ENCODE measurements at regions not wholly inside any gene's neighbourhood (a gene's known extent, or its start where the extent isn't known, plus 50 kb on each side); places are given as distances from the start of the nearest gene placed in this dataset.

GRCh38 chr13:30824651-30825050 is 81.4 kb upstream of the MEDAG start:
- POLR2A ChIA-PET: no interaction called here
- H3K36me3 Mint-ChIP-seq: no peaks in the 10 kb centered on the region
- H3K4me3 Mint-ChIP-seq: no peak overlapping the region
- no peak for TF ChIP-seq FOXK1 (CRISPR knock-in tag; IDR thresholded peaks at IDR 0.05)
- TF ChIP-seq PRDM15 (CRISPR knock-in tag; IDR thresholded peaks at IDR 0.05): no peak
- TF ChIP-seq ZNF396 (CRISPR knock-in tag; IDR thresholded peaks at IDR 0.05; ENCODE audit: borderline replicate concordance): no peak
- no peak for TF ChIP-seq NFATC4 (CRISPR knock-in tag; IDR thresholded peaks at IDR 0.05)
- no peak for TF ChIP-seq ATF2 (CRISPR knock-in tag; IDR thresholded peaks at IDR 0.05; ENCODE audit: borderline replicate concordance, low read depth)
- no peak for TF ChIP-seq ZNF423 (CRISPR knock-in tag; IDR thresholded peaks at IDR 0.05)
- no peak for TF ChIP-seq NFE2L1 (CRISPR knock-in tag; IDR thresholded peaks at IDR 0.05)
- H3K27ac Mint-ChIP-seq: no peak overlapping the region
- peaks cover 62% of the 10 kb centered on the region for H3K27me3 Mint-ChIP-seq (ENCODE audit: low read depth)
- ATAC-seq: no peak; the same call in 1 of the 2 replicates
- H3K9me3 Mint-ChIP-seq: no peaks in the 10 kb centered on the region
- CTCF ChIA-PET: no interaction called here
- peaks cover 14% of the 10 kb centered on the region for H3K4me1 Mint-ChIP-seq
- no peak for DNase-seq (ENCODE audit: low spot score)

GRCh38 chr13:30826911-30827577 is 79.0 kb upstream of the MEDAG start:
- no peaks in the 10 kb centered on the region for H3K36me3 Mint-ChIP-seq
- peak; percentile 20 for ATAC-seq
- no peaks in the 10 kb centered on the region for H3K9me3 Mint-ChIP-seq
- no peak overlapping the region for H3K4me3 Mint-ChIP-seq
- peaks cover 14% of the 10 kb centered on the region for H3K4me1 Mint-ChIP-seq
- POLR2A ChIA-PET: no interaction called here
- no peak overlapping the region for H3K27ac Mint-ChIP-seq
- CTCF ChIA-PET: interaction anchor here (1.2 to 1.4 kb wide), 2 partner anchors 38 to 218 kb away, joined by 3 read pairs; no protein-coding TSS in a partner anchor
- H3K27me3 Mint-ChIP-seq (ENCODE audit: low read depth): peaks cover 75% of the 10 kb centered on the region
- DNase-seq (ENCODE audit: low spot score): no peak
- TF ChIP-seq E2F1 (CRISPR knock-in tag; IDR thresholded peaks at IDR 0.05): no peak
- no peak for TF ChIP-seq CREM (CRISPR knock-in tag; IDR thresholded peaks at IDR 0.05)
- no peak for TF ChIP-seq ESRRA (CRISPR knock-in tag; IDR thresholded peaks at IDR 0.05; ENCODE audit: borderline replicate concordance)
- no peak for TF ChIP-seq EMX1 (CRISPR knock-in tag; IDR thresholded peaks at IDR 0.05)
- no peak for TF ChIP-seq ZNF416 (CRISPR knock-in tag; IDR thresholded peaks at IDR 0.05)
- no peak for TF ChIP-seq ZNF263 (CRISPR knock-in tag; IDR thresholded peaks at IDR 0.05; ENCODE audit: low read depth)
- TF ChIP-seq NFE2L1 (CRISPR knock-in tag; IDR thresholded peaks at IDR 0.05): no peak
- no peak for TF ChIP-seq ZNF281 (CRISPR knock-in tag; IDR thresholded peaks at IDR 0.05)
- no peak for TF ChIP-seq ZMAT4 (CRISPR knock-in tag; IDR thresholded peaks at IDR 0.05)
- no peak for TF ChIP-seq CTCF (IDR thresholded peaks at IDR 0.05)
- TF ChIP-seq TP53 (CRISPR knock-in tag; IDR thresholded peaks at IDR 0.05): no peak
- no peak for TF ChIP-seq RORB (CRISPR knock-in tag; IDR thresholded peaks at IDR 0.05)
- TF ChIP-seq HMGXB4 (CRISPR knock-in tag; IDR thresholded peaks at IDR 0.05): no peak
- no peak for TF ChIP-seq E2F4 (CRISPR knock-in tag; IDR thresholded peaks at IDR 0.05; ENCODE audit: borderline replicate concordance, low read depth)

All from WTC11 (cell line).